Neural crest cell (in vitro differentiated cells): ENCODE measurements at regions not wholly inside any gene's neighbourhood (a gene's known extent, or its start where the extent isn't known, plus 50 kb on each side); places are given as distances from the start of the nearest gene placed in this dataset.

Experiments used
- DNase-seq: peaks from one replicate; pipeline ENCODE4 v3.0.0; 2021; ENCODE audit warnings: low read depth, mixed read lengths, low spot score
- H3K27ac Mint-ChIP-seq: one replicate; pipeline ENCODE4 v1.8.0; 2021; ENCODE audit warnings: mild to moderate bottlenecking, mixed read lengths; ENCODE audit not compliant: unreplicated experiment
- H3K27me3 Mint-ChIP-seq: 2 replicates; pipeline ENCODE4 v1.8.0; 2021; ENCODE audit warnings: low read depth, mild to moderate bottlenecking, mixed read lengths
- H3K36me3 Mint-ChIP-seq: 2 replicates; pipeline ENCODE4 v1.8.0; 2021; ENCODE audit warnings: low read depth, mild to moderate bottlenecking, mixed read lengths
- H3K4me1 Mint-ChIP-seq: 2 replicates; pipeline ENCODE4 v1.8.0; 2021; ENCODE audit warnings: mixed read lengths
- H3K4me3 Mint-ChIP-seq: one replicate; pipeline ENCODE4 v1.8.0; 2021; ENCODE audit warnings: mild to moderate bottlenecking, mixed read lengths
- H3K9me3 Mint-ChIP-seq: 2 replicates; pipeline ENCODE4 v1.8.0; 2021; ENCODE audit warnings: mixed read lengths
- CTCF ChIP-seq: fragments of 200-600 bp; sonication (generic); conservative IDR thresholded peaks from 2 replicates; pipeline ENCODE4 v1.5.0; 2021; ENCODE audit warnings: antibody characterized with exemption, mild to moderate bottlenecking

DNA sequence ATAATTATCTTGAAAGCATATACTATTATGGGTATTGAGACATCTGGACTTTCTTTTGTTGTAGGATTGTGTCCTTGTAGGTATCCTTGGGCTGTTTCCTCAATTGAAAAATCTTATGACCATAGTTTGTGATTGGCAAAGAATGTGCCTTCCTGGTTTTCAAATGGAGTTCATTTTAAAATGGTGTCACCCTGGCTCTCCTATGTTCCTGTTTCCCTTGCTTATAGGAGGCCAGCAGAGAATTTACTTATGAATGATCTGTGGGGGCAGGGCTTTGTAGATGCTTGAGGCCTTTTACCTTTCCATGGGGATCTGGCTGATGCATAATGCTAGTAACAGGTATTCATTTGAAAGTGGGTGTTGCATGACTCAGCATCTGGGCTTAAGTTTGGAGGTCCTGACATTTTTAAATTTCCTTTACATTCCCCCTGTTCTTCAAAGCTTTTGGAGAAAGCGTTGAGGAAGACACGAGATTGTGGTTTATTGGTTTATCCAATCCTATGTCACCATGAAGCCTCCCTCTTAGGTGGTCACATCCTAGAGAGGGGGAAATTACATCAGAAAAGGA lies 135.0 kb upstream of the PROKR2 start:
- no peak for DNase-seq
- no peak for TF ChIP-seq CTCF
- Mint-ChIP-seq H3K27me3 (peaks cover 27% of the 10 kb centered on the region), H3K36me3 (no peaks in the 10 kb centered on the region), H3K27ac (no peak overlapping the region), H3K4me1 (no peaks in the 10 kb centered on the region), H3K4me3 (no peak overlapping the region), H3K9me3 (peaks cover 2% of the 10 kb centered on the region)

DNA sequence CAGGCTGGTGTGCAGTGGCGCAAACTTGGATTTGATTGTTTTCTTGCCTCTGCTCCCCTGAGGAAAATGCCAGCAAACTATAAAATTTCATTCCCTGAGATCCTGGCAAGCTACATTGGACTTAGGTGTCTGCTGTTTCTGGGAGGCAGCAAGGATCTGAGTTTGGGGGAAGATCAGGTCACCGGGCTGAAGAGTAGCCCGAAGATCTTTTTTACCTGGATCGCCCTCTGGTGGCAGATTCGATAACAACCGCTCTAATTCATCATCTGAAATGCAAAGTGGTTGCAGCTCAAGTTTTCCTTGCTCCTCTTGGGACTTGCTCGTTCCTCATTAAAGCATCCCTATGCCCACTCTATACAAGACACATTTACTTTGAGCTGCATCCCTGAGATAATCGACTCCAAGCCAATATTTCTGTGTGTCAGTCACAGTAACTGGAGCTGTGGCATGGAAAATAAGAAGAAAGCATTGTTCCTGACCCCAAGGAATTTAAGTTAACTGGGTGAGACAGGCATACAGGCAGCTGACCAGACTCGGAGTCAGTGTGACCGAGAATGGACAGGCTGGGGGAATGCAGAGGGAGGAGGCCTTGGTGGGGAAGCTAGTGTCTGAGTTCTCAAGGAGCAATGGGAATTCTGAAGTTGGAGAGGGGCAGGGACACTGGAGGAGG lies 131.8 kb upstream of the PROKR2 start:
- Mint-ChIP-seq H3K27me3 (peaks cover 54% of the 10 kb centered on the region), H3K4me3 (no peak overlapping the region), H3K9me3 (no peaks in the 10 kb centered on the region), H3K36me3 (no peaks in the 10 kb centered on the region), H3K4me1 (no peaks in the 10 kb centered on the region), H3K27ac (no peak overlapping the region)
- peak; percentile 85 for TF ChIP-seq CTCF
- DNase-seq, result peak; percentile 77

GRCh38 chr20:5447188-5447587 lies 130.4 kb upstream of the PROKR2 start:
- no peak overlapping the region for H3K27ac Mint-ChIP-seq
- peaks cover 65% of the 10 kb centered on the region for H3K27me3 Mint-ChIP-seq
- DNase-seq, result no peak
- H3K4me3 Mint-ChIP-seq, result no peak overlapping the region
- TF ChIP-seq CTCF, result no peak
- H3K4me1 Mint-ChIP-seq, result no peaks in the 10 kb centered on the region
- no peaks in the 10 kb centered on the region for H3K9me3 Mint-ChIP-seq
- no peaks in the 10 kb centered on the region for H3K36me3 Mint-ChIP-seq

GRCh38 chr20:5445611-5446010 lies 128.9 kb upstream of the PROKR2 start:
- H3K9me3 Mint-ChIP-seq, result no peaks in the 10 kb centered on the region
- DNase-seq, result no peak
- H3K36me3 Mint-ChIP-seq, result no peaks in the 10 kb centered on the region
- H3K27ac Mint-ChIP-seq, result no peak overlapping the region
- H3K4me1 Mint-ChIP-seq, result no peaks in the 10 kb centered on the region
- TF ChIP-seq CTCF, result no peak
- peaks cover 75% of the 10 kb centered on the region for H3K27me3 Mint-ChIP-seq
- no peak overlapping the region for H3K4me3 Mint-ChIP-seq

DNA sequence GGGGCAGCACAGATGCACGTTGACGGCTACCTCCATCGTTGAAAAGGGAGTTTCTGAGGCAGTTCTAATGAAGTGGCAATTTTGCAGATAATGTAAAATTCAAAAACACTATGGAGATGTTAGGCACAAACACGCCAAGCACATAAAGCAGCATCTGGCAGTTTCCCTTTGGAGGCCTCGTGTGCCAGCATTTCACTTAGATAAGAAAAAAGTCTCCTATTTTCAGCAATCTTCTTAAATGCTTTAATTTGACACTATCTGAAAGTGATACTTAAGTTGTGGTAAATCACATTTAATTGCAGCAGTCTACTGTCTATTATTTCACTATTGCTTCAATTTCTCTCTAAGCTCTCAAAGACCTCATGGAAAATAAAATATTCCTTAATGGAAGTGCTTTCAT lies 125.3 kb upstream of the PROKR2 start:
- no peaks in the 10 kb centered on the region for H3K4me1 Mint-ChIP-seq
- no peaks in the 10 kb centered on the region for H3K36me3 Mint-ChIP-seq
- no peaks in the 10 kb centered on the region for H3K9me3 Mint-ChIP-seq

More for the DNA sequence above, 125.3 kb upstream of the PROKR2 start:
- no peak for TF ChIP-seq CTCF
- Mint-ChIP-seq H3K4me3 (no peak overlapping the region), H3K27ac (no peak overlapping the region), H3K27me3 (peaks cover 73% of the 10 kb centered on the region)
- DNase-seq, result no peak
